ENCODE measurements at regions not wholly inside any gene's neighbourhood (a gene's known extent, or its start where the extent isn't known, plus 50 kb on each side); places are given as distances from the start of the nearest gene placed in this dataset.

- in situ Hi-C loops (cut with MboI; ENCODE audit: low pct_unique_long_range_greater_than_20kb, low sequenced_read_pairs, unreplicated experiment): no loop called here
- no peak for DNase-seq (ENCODE audit: low spot score)
- TF ChIP-seq CTCF (IDR thresholded peaks at IDR 0.05; ENCODE audit: extremely low read depth, insufficient read depth, missing control alignments): no peak
These were observed 909.0 kb downstream of the EPHA4 start for GRCh38 chr2:220663065-220663464.

GRCh38 chr2:220664272-220665107 is 907.6 kb downstream of the EPHA4 start:
- in situ Hi-C loops (cut with MboI; ENCODE audit: low pct_unique_long_range_greater_than_20kb, low sequenced_read_pairs, unreplicated experiment): no loop called here
- no peak for TF ChIP-seq CTCF (IDR thresholded peaks at IDR 0.05; ENCODE audit: extremely low read depth, insufficient read depth, missing control alignments)
- DNase-seq (ENCODE audit: low spot score): no peak

GRCh38 chr2:220665108-220665471 is 907.0 kb downstream of the EPHA4 start:
- DNase-seq (ENCODE audit: low spot score): no peak
- TF ChIP-seq CTCF (IDR thresholded peaks at IDR 0.05; ENCODE audit: extremely low read depth, insufficient read depth, missing control alignments): no peak
- in situ Hi-C loops (cut with MboI; ENCODE audit: low pct_unique_long_range_greater_than_20kb, low sequenced_read_pairs, unreplicated experiment): no loop called here

- no peak for DNase-seq (ENCODE audit: low spot score)
- TF ChIP-seq CTCF (IDR thresholded peaks at IDR 0.05; ENCODE audit: extremely low read depth, insufficient read depth, missing control alignments): no peak
- in situ Hi-C loops (cut with MboI; ENCODE audit: low pct_unique_long_range_greater_than_20kb, low sequenced_read_pairs, unreplicated experiment): no loop called here
These were observed 902.8 kb downstream of the EPHA4 start for GRCh38 chr2:220669324-220669723.

- no peak for TF ChIP-seq CTCF (IDR thresholded peaks at IDR 0.05; ENCODE audit: extremely low read depth, insufficient read depth, missing control alignments)
- in situ Hi-C loops (cut with MboI; ENCODE audit: low pct_unique_long_range_greater_than_20kb, low sequenced_read_pairs, unreplicated experiment): no loop called here
- DNase-seq (ENCODE audit: low spot score): no peak
These were observed 901.6 kb downstream of the EPHA4 start for GRCh38 chr2:220670511-220670910.

- in situ Hi-C loops (cut with MboI; ENCODE audit: low pct_unique_long_range_greater_than_20kb, low sequenced_read_pairs, unreplicated experiment): no loop called here
- TF ChIP-seq CTCF (IDR thresholded peaks at IDR 0.05; ENCODE audit: extremely low read depth, insufficient read depth, missing control alignments): no peak
- no peak for DNase-seq (ENCODE audit: low spot score)
These were observed 898.8 kb downstream of the EPHA4 start for GRCh38 chr2:220673151-220673874.
